Nephron progenitor cell (in vitro differentiated cells): ENCODE measurements at regions not wholly inside any gene's neighbourhood (a gene's known extent, or its start where the extent isn't known, plus 50 kb on each side); places are given as distances from the start of the nearest gene placed in this dataset.

Source experiments
- DNase-seq: peaks from one replicate; pipeline ENCODE4 v3.0.0; 2021
- H3K27ac Mint-ChIP-seq: 2 replicates; pipeline ENCODE4 v1.8.0; 2021; ENCODE audit warnings: mild to moderate bottlenecking, moderate library complexity, mixed read lengths
- H3K27me3 Mint-ChIP-seq: 2 replicates; pipeline ENCODE4 v1.8.0; 2021; ENCODE audit warnings: mild to moderate bottlenecking, low read depth, mixed read lengths; ENCODE audit not compliant: poor library complexity
- H3K36me3 Mint-ChIP-seq: 2 replicates; pipeline ENCODE4 v1.8.0; 2021; ENCODE audit warnings: low read depth, mixed read lengths
- H3K4me1 Mint-ChIP-seq: 2 replicates; pipeline ENCODE4 v1.8.0; 2021; ENCODE audit warnings: mixed read lengths
- H3K4me3 Mint-ChIP-seq: 2 replicates; pipeline ENCODE4 v1.8.0; 2021; ENCODE audit warnings: mild to moderate bottlenecking, moderate library complexity, mixed read lengths
- H3K9me3 Mint-ChIP-seq: 2 replicates; pipeline ENCODE4 v1.8.0; 2021; ENCODE audit warnings: mild to moderate bottlenecking, moderate library complexity, mixed read lengths
- CTCF ChIP-seq: fragments of 200-600 bp; sonication (generic); IDR thresholded peaks from 2 replicates; pipeline ENCODE4 v1.5.0; 2021; ENCODE audit warnings: antibody characterized with exemption

- H3K4me1 Mint-ChIP-seq: no peaks in the 10 kb centered on the region
- H3K4me3 Mint-ChIP-seq: no peak overlapping the region
- no peaks in the 10 kb centered on the region for H3K27me3 Mint-ChIP-seq
- TF ChIP-seq CTCF: no peak
- DNase-seq: no peak
- no peaks in the 10 kb centered on the region for H3K9me3 Mint-ChIP-seq
- no peak overlapping the region for H3K27ac Mint-ChIP-seq
- H3K36me3 Mint-ChIP-seq: no peaks in the 10 kb centered on the region
Measured at GRCh38 chr9:81850724-81851123, 77.5 kb upstream of the SPATA31D4 start.

- Mint-ChIP-seq H3K27me3 (no peaks in the 10 kb centered on the region), H3K27ac (no peak overlapping the region), H3K9me3 (no peaks in the 10 kb centered on the region), H3K4me1 (no peaks in the 10 kb centered on the region), H3K36me3 (no peaks in the 10 kb centered on the region), H3K4me3 (no peak overlapping the region)
- DNase-seq: no peak
- TF ChIP-seq CTCF: no peak
Measured at GRCh38 chr9:81851340-81851739, 76.9 kb upstream of the SPATA31D4 start.

GRCh38 chr9:81852820-81853219 is 75.4 kb upstream of the SPATA31D4 start:
- Mint-ChIP-seq H3K36me3 (no peaks in the 10 kb centered on the region), H3K27me3 (no peaks in the 10 kb centered on the region), H3K9me3 (no peaks in the 10 kb centered on the region), H3K4me3 (no peak overlapping the region), H3K27ac (no peak overlapping the region), H3K4me1 (no peaks in the 10 kb centered on the region)
- DNase-seq: no peak
- TF ChIP-seq CTCF: no peak

- Mint-ChIP-seq H3K27me3 (no peaks in the 10 kb centered on the region), H3K9me3 (no peaks in the 10 kb centered on the region), H3K4me3 (no peak overlapping the region), H3K4me1 (peaks cover 3% of the 10 kb centered on the region), H3K27ac (no peak overlapping the region), H3K36me3 (no peaks in the 10 kb centered on the region)
- TF ChIP-seq CTCF: no peak
- no peak for DNase-seq
Measured at GRCh38 chr9:81855538-81855937, 72.7 kb upstream of the SPATA31D4 start.

- Mint-ChIP-seq H3K36me3 (no peaks in the 10 kb centered on the region), H3K9me3 (no peaks in the 10 kb centered on the region), H3K4me1 (peaks cover 4% of the 10 kb centered on the region), H3K27ac (no peak overlapping the region), H3K4me3 (no peak overlapping the region), H3K27me3 (no peaks in the 10 kb centered on the region)
- no peak for TF ChIP-seq CTCF
- DNase-seq: no peak
Measured at GRCh38 chr9:81858657-81859430, 69.4 kb upstream of the SPATA31D4 start.

GRCh38 chr9:81860581-81860980 is 67.6 kb upstream of the SPATA31D4 start:
- TF ChIP-seq CTCF: no peak
- H3K27me3 Mint-ChIP-seq: no peaks in the 10 kb centered on the region
- no peaks in the 10 kb centered on the region for H3K36me3 Mint-ChIP-seq
- no peaks in the 10 kb centered on the region for H3K9me3 Mint-ChIP-seq
- peaks cover 4% of the 10 kb centered on the region for H3K4me1 Mint-ChIP-seq
- no peak overlapping the region for H3K4me3 Mint-ChIP-seq
- H3K27ac Mint-ChIP-seq: peak overlapping the region; percentile 47
- no peak for DNase-seq
